Breast epithelium (tissue), 4 donors: ENCODE measurements at regions not wholly inside any gene's neighbourhood (a gene's known extent, or its start where the extent isn't known, plus 50 kb on each side); places are given as distances from the start of the nearest gene placed in this dataset.

Source experiments
- DNase-seq, 2 donors: peaks; one replicate each; pipeline ENCODE4 v3.0.0-alpha.2; 2019; ENCODE audit warnings: low spot score in 2 of 2
- H3K27ac ChIP-seq, 2 donors: fragments of 200-600 bp; sonication (generic) in 1 of 2; one replicate each; pipeline ENCODE4 v1.5.1; 2016 to 2019; ENCODE audit warnings: mild to moderate bottlenecking in 1 of 2
- H3K27me3 ChIP-seq, 2 donors: fragments of 200-600 bp; sonication (generic) in 1 of 2; one replicate each; pipeline versions ENCODE4 v1.5.1 to v1.6.0; 2017 to 2019; ENCODE audit warnings: control low read depth in 1 of 2, mild to moderate bottlenecking in 1 of 2
- H3K36me3 ChIP-seq: fragments of 200-600 bp; one replicate; pipeline ENCODE4 v1.5.1; 2019
- H3K4me1 ChIP-seq, 2 donors: fragments of 200-600 bp; sonication (generic); one replicate each; pipeline ENCODE4 v1.5.1; 2016 to 2019; ENCODE audit warnings: control low read depth in 1 of 2
- H3K4me3 ChIP-seq, 3 donors: fragments of 200-600 bp; sonication (generic); 1 replicate in 2 of 3; 2 replicates in 1 of 3; pipeline ENCODE4 v1.5.1; 2016 to 2019; ENCODE audit warnings: mild to moderate bottlenecking in 3 of 3, moderate library complexity in 2 of 3
- H3K9me3 ChIP-seq, 2 donors: fragments of 200-600 bp; sonication (generic) in 1 of 2; one replicate each; pipeline ENCODE4 v1.5.1; 2016 to 2019; ENCODE audit warnings: control low read depth in 1 of 2
- POLR2A ChIP-seq: fragments of 450-650 bp; IDR thresholded peaks from one replicate; pipeline ENCODE4 v1.6.1; 2016; ENCODE audit warnings: antibody characterized with exemption, mild to moderate bottlenecking, moderate library complexity
- POLR2AphosphoS5 ChIP-seq, 3 donors: sonication (generic); formaldehyde crosslinking; IDR thresholded peaks; one replicate each; pipeline ENCODE4 v1.6.1; 2017; ENCODE audit warnings: antibody characterized with exemption in 3 of 3
- intact Hi-C: fragments of 100-400 bp; cut with DNase I; formaldehyde crosslinking; loops from one replicate; pipeline ENCODE4 v1.15.1; 2023; ENCODE audit warnings: low total_unique reads
- TF ChIP-seq, protein P1 (sequence below), 3 donors: fragments of 450-650 bp; IDR thresholded peaks; one replicate each; pipeline ENCODE4 v1.5.1; 2016 to 2017; ENCODE audit warnings: antibody characterized with exemption in 3 of 3, mild to moderate bottlenecking in 3 of 3, moderate library complexity in 3 of 3

DNA sequence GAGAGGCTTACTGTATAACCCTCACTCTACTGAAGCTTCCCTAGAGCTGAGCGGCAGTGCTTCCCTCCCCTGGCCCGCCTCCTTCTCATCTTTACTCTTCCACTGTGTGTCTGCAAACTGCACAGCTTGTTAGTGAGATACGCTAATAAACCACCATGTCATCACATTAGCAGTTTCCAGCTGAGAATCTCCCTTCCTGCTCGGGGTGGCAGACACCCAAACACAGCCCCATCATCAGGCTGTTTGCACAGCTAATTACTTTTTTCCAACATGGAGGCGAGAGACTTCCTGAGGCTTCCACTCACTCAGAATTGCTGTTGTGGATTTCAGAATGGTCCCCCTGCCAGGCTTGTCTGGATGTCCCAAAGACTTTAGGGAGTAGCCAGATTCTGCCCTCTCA lies 444.9 kb upstream of the SULF2 start:
- H3K27ac ChIP-seq, result no peak overlapping the region
- TF ChIP-seq POLR2AphosphoS5 (IDR thresholded peaks at IDR 0.05) (no peak), POLR2A (no peak)
- TF ChIP-seq, protein P1, sequence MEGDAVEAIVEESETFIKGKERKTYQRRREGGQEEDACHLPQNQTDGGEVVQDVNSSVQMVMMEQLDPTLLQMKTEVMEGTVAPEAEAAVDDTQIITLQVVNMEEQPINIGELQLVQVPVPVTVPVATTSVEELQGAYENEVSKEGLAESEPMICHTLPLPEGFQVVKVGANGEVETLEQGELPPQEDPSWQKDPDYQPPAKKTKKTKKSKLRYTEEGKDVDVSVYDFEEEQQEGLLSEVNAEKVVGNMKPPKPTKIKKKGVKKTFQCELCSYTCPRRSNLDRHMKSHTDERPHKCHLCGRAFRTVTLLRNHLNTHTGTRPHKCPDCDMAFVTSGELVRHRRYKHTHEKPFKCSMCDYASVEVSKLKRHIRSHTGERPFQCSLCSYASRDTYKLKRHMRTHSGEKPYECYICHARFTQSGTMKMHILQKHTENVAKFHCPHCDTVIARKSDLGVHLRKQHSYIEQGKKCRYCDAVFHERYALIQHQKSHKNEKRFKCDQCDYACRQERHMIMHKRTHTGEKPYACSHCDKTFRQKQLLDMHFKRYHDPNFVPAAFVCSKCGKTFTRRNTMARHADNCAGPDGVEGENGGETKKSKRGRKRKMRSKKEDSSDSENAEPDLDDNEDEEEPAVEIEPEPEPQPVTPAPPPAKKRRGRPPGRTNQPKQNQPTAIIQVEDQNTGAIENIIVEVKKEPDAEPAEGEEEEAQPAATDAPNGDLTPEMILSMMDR (IDR thresholded peaks at IDR 0.05), result no peak
- H3K27me3 ChIP-seq, result no peaks in the 10 kb centered on the region
- H3K36me3 ChIP-seq, result no peaks in the 10 kb centered on the region
- intact Hi-C loops, result no loop called here
- no peak overlapping the region for H3K4me3 ChIP-seq
- no peaks in the 10 kb centered on the region for H3K9me3 ChIP-seq
- DNase-seq, result no peak
- no peaks in the 10 kb centered on the region for H3K4me1 ChIP-seq

DNA sequence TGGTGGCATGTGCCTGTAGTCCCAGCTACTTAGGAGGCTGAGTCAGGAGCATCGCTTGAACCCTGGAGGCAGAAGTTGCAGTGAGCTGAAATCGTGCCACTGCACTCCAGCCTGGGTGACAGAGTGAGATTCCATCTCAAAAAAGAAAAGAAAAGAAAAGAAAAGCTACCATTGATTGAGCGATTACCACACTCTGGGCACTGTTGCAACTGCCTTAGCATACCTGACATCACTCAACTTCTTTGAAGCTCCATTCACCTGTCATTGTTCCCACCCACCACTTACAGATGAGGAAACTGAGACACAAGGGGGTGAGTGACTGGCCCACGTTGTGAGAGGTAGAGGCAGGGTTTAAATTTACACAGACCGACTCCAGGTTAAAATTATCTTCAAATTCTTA lies 442.1 kb upstream of the SULF2 start:
- TF ChIP-seq POLR2AphosphoS5 (IDR thresholded peaks at IDR 0.05) (no peak), POLR2A (no peak)
- TF ChIP-seq, protein P1 (IDR thresholded peaks at IDR 0.05), result no peak
- H3K36me3 ChIP-seq, result no peaks in the 10 kb centered on the region
- H3K4me1 ChIP-seq, result no peaks in the 10 kb centered on the region
- H3K9me3 ChIP-seq, result no peaks in the 10 kb centered on the region
- intact Hi-C loops, result no loop called here
- no peak overlapping the region for H3K27ac ChIP-seq
- no peak for DNase-seq
- H3K27me3 ChIP-seq, result peaks cover 0 to 4% of the 10 kb centered on the region in 2 donors
- H3K4me3 ChIP-seq, result no peak overlapping the region

DNA sequence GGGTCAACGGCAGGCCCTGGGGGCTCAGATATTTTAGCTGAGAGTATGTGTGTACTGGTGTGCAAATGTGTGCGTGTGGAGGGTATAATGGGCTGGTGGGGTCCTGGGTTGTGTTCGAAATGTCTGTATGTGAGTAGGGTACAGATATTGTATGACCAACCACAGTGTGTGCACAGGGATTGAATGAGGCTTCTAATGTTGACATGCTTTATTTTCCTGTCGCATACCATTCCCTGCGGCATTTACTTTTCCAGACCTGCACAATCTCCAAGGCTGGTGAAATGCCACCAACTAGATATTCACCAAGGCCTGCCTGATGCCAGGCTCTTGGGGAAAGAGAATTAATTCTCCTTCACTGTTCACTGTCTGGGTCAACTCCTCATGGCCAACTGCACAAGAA lies 441.4 kb upstream of the SULF2 start:
- H3K27ac ChIP-seq, result no peak overlapping the region
- H3K4me1 ChIP-seq, result no peaks in the 10 kb centered on the region
- H3K4me3 ChIP-seq, result no peak overlapping the region
- H3K27me3 ChIP-seq, result peaks cover 0 to 4% of the 10 kb centered on the region in 2 donors
- no peaks in the 10 kb centered on the region for H3K36me3 ChIP-seq
- TF ChIP-seq, protein P1 (IDR thresholded peaks at IDR 0.05), result no peak
- TF ChIP-seq POLR2AphosphoS5 (IDR thresholded peaks at IDR 0.05) (no peak), POLR2A (no peak)
- intact Hi-C loops, result no loop called here
- DNase-seq, result no peak
- no peaks in the 10 kb centered on the region for H3K9me3 ChIP-seq

DNA sequence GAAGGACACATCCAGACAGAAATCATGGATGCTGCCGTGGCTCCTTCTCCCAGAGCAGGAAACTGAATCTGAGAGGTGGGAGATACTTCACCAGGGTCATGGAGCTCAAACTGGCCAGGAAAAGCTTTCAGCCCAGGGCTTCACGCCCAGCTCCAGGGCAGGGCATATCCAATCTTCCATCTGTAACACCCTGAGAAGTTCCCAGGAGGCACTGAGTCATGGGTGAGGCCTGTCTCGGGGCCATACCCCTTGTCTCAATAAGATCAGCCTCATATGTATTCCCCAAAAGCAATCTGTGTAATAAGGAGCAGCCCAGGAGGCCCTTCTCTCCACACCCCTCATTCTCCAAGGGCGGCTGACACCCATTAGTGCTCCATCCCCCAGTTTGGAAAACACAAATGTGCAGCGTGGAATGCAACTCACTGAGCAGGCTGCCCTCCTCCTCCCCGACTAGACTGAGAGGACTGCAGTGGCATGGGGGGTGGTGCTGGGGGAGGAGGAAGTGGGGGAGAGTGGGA lies 439.3 kb upstream of the SULF2 start:
- Histone ChIP-seq H3K9me3 (no peaks in the 10 kb centered on the region), H3K27me3 (peaks cover 0 to 4% of the 10 kb centered on the region in 2 donors), H3K27ac (no peak overlapping the region), H3K4me3 (no peak overlapping the region), H3K36me3 (no peaks in the 10 kb centered on the region), H3K4me1 (no peaks in the 10 kb centered on the region)
- intact Hi-C loops, result no loop called here
- DNase-seq, result no peak
- TF ChIP-seq, protein P1 (IDR thresholded peaks at IDR 0.05), result no peak
- TF ChIP-seq POLR2A (no peak), POLR2AphosphoS5 (IDR thresholded peaks at IDR 0.05) (no peak)

DNA sequence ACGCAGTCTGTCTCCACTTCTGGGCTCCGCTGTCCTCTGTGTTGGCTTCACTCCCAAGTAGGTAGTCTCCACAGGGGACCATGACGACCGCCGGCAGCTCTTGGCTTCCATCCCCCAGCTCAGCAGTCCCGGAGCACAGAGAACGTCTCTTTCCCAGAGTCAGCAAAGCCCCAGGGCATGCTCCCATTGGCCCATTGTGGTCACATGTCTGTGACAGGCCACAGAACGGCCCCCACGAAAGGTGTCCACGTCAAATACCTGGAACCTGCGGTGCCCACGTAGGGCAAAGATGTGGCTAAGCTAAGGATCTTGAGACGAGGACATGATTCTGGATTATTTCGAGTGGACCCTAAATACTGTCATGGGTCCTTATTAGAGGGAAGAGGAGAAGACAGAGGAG lies 438.4 kb upstream of the SULF2 start:
- H3K27me3 ChIP-seq, result peaks cover 0 to 4% of the 10 kb centered on the region in 2 donors
- no peak for DNase-seq
- no peaks in the 10 kb centered on the region for H3K9me3 ChIP-seq
- H3K4me1 ChIP-seq, result no peaks in the 10 kb centered on the region
- no peak overlapping the region for H3K4me3 ChIP-seq
- TF ChIP-seq POLR2AphosphoS5 (IDR thresholded peaks at IDR 0.05) (no peak), POLR2A (no peak)
- TF ChIP-seq, protein P1 (IDR thresholded peaks at IDR 0.05), result no peak
- intact Hi-C loops, result no loop called here
- H3K36me3 ChIP-seq, result no peaks in the 10 kb centered on the region
- H3K27ac ChIP-seq, result no peak overlapping the region
